Gastrocnemius medialis (tissue), 4 donors: ENCODE measurements at regions not wholly inside any gene's neighbourhood (a gene's known extent, or its start where the extent isn't known, plus 50 kb on each side); places are given as distances from the start of the nearest gene placed in this dataset.
"Not testable (repeated sequence)": the region's sequence is repeated elsewhere in the genome, so short reads cannot be mapped to it uniquely, and the experiment has no call there.

ENCODE experiments used
- ATAC-seq, 2 donors: fragments of 150-250 bp; one replicate each; pipeline ENCODE4 v1.9.1; 2016
- DNase-seq, 2 donors: peaks; one replicate each; pipeline ENCODE4 v3.0.0-alpha.2; 2019
- H3K27ac ChIP-seq, 4 donors: fragments of 200-600 bp; sonication (generic); 1 replicate in 1 of 4; 2 replicates in 3 of 4; pipeline ENCODE4 v1.5.1; 2016 to 2018; ENCODE audit warnings: mild to moderate bottlenecking in 2 of 4, moderate library complexity in 1 of 4
- H3K27me3 ChIP-seq, 3 donors: fragments of 200-600 bp; sonication (generic) in 2 of 3; 1 replicate in 1 of 3; 2 replicates in 2 of 3; pipeline versions ENCODE4 v1.5.1 to v1.6.0; 2016 to 2019; ENCODE audit warnings: mild to moderate bottlenecking in 1 of 3, moderate library complexity in 1 of 3
- H3K36me3 ChIP-seq, 2 donors: fragments of 200-600 bp; sonication (generic) in 1 of 2; one replicate each; pipeline ENCODE4 v1.5.1; 2017 to 2018
- H3K4me1 ChIP-seq, 2 donors: fragments of 200-600 bp; sonication (generic) in 1 of 2; one replicate each; pipeline ENCODE4 v1.5.1; 2016 to 2017; ENCODE audit warnings: mild to moderate bottlenecking in 2 of 2
- H3K4me3 ChIP-seq, 4 donors: fragments of 200-600 bp; sonication (generic) in 3 of 4; 1 replicate in 1 of 4; 2 replicates in 3 of 4; pipeline ENCODE4 v1.5.1; 2016 to 2019; ENCODE audit warnings: mild to moderate bottlenecking in 2 of 4
- H3K9me3 ChIP-seq, 3 donors: fragments of 200-600 bp; sonication (generic) in 2 of 3; 1 replicate in 1 of 3; 2 replicates in 2 of 3; pipeline ENCODE4 v1.5.1; 2016 to 2019
- POLR2A ChIP-seq, 2 donors: fragments of 450-650 bp; IDR thresholded peaks; one replicate each; pipeline ENCODE4 v1.6.1; 2017; ENCODE audit warnings: antibody characterized with exemption in 2 of 2, mild to moderate bottlenecking in 2 of 2, moderate library complexity in 2 of 2
- in situ Hi-C, 4 donors: fragments of 200-750 bp; cut with MboI; loops; one replicate each; pipeline versions ENCODE4 v1.15.0 to v1.8.0; 2017; ENCODE audit warnings: low sequenced_read_pairs in 4 of 4
- intact Hi-C: fragments of 100-400 bp; cut with DNase I; formaldehyde crosslinking; loops from one replicate; pipeline ENCODE4 v1.15.1; 2023; ENCODE audit warnings: low total_unique reads
- TF ChIP-seq, protein P1 (sequence below), 5 experiments: fragments of 450-650 bp in 3 of 5; fragments of 200-600 bp in 2 of 5; sonication (generic) in 2 of 5; IDR thresholded peaks in 4 of 5; conservative IDR thresholded peaks in 1 of 5; 1 replicate in 4 of 5; 2 replicates in 1 of 5; pipeline ENCODE4 v1.5.1; 2016 to 2019; ENCODE audit warnings: antibody characterized with exemption in 5 of 5, mild to moderate bottlenecking in 3 of 5, moderate library complexity in 3 of 5

DNA sequence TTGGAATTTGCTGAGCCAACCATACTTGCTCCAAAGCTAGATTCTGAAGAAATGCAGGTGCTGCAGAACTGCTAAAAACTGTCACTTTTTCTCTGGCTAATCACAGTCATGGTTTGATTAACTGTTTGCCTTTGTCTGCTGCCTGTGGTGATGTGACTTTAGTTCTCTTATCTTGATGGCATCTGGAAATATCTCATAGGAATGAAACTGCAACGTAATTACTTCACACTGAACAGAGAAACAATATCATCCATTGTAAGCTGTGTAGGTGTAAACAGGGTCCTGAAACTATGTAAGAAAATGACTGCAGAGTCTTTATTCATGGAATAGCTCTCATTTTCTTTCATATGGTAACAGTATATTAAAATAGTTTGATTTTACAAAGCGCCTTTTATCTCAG lies 721.9 kb upstream of the HS3ST5 start:
- intact Hi-C loops (no loop called here), in situ Hi-C loops (no loop called here)
- DNase-seq (no peak), ATAC-seq (no peak)
- Histone ChIP-seq H3K27ac (no peak overlapping the region), H3K27me3 (no peaks in the 10 kb centered on the region), H3K36me3 (no peaks in the 10 kb centered on the region), H3K4me1 (no peaks in the 10 kb centered on the region), H3K9me3 (no peaks in the 10 kb centered on the region), H3K4me3 (no peak overlapping the region)
- TF ChIP-seq, protein P1, sequence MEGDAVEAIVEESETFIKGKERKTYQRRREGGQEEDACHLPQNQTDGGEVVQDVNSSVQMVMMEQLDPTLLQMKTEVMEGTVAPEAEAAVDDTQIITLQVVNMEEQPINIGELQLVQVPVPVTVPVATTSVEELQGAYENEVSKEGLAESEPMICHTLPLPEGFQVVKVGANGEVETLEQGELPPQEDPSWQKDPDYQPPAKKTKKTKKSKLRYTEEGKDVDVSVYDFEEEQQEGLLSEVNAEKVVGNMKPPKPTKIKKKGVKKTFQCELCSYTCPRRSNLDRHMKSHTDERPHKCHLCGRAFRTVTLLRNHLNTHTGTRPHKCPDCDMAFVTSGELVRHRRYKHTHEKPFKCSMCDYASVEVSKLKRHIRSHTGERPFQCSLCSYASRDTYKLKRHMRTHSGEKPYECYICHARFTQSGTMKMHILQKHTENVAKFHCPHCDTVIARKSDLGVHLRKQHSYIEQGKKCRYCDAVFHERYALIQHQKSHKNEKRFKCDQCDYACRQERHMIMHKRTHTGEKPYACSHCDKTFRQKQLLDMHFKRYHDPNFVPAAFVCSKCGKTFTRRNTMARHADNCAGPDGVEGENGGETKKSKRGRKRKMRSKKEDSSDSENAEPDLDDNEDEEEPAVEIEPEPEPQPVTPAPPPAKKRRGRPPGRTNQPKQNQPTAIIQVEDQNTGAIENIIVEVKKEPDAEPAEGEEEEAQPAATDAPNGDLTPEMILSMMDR (IDR thresholded peaks at IDR 0.05 in 4 of 5, conservative IDR thresholded peaks at IDR 0.05 in 1 of 5): no peak
- TF ChIP-seq POLR2A (IDR thresholded peaks at IDR 0.05): no peak

DNA sequence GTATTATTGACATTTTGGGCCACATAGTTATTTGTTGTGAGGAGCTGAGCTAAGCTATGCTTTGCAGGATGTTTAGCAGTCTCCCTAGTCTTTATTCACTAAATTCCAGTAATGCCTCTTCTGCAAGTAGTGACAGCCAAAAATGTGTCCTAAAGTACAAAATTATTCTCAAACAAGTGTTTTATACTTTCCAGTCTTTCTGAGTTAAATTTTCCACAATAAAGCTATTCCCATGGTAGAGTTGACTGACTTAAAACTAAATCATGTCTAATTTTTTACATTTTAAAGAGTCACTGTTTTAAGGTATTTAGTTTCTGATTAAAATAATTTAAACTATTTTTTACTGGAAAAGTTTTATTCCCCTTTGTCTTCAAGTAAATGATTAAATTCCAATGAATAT lies 717.8 kb upstream of the HS3ST5 start:
- no peak overlapping the region for H3K27ac ChIP-seq
- H3K4me1 ChIP-seq: no peaks in the 10 kb centered on the region
- H3K27me3 ChIP-seq: no peaks in the 10 kb centered on the region
- no peak for DNase-seq
- no peak overlapping the region for H3K4me3 ChIP-seq
- H3K36me3 ChIP-seq: no peaks in the 10 kb centered on the region
- in situ Hi-C loops (no loop called here), intact Hi-C loops (no loop called here)
- no peak for ATAC-seq
- H3K9me3 ChIP-seq: no peaks in the 10 kb centered on the region
- TF ChIP-seq, protein P1 (IDR thresholded peaks at IDR 0.05 in 4 of 5, conservative IDR thresholded peaks at IDR 0.05 in 1 of 5): no peak
- no peak for TF ChIP-seq POLR2A (IDR thresholded peaks at IDR 0.05)

GRCh38 chr6:115058414-115059211 lies 715.8 kb upstream of the HS3ST5 start:
- Histone ChIP-seq H3K4me1 (no peaks in the 10 kb centered on the region), H3K27me3 (no peaks in the 10 kb centered on the region), H3K36me3 (no peaks in the 10 kb centered on the region), H3K27ac (no peak overlapping the region), H3K4me3 (no peak overlapping the region), H3K9me3 (no peaks in the 10 kb centered on the region)
- in situ Hi-C loops: no loop called here
- no peak for DNase-seq
- ATAC-seq: no peak
- intact Hi-C loops: no loop called here
- no peak for TF ChIP-seq POLR2A (IDR thresholded peaks at IDR 0.05)
- TF ChIP-seq, protein P1 (IDR thresholded peaks at IDR 0.05 in 4 of 5, conservative IDR thresholded peaks at IDR 0.05 in 1 of 5): no peak

DNA sequence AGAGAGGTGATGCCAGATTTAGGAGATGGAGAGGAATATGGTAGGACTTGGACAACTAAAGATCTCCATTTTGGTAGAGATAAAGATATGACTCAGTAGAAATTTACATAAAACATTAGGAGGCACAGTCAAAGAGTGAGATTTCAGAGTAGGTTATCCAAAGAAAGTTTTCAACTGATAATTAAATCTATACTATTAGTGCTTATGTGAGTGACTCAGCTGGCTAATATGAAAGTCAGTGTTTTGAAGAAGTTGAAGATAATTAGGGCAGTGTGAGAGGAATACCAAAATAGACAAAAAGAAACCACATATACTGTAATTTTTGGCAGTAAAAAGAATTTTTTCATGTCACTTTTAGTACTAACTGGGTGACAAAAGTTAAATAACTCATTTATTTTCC lies 712.8 kb upstream of the HS3ST5 start:
- DNase-seq (no peak), ATAC-seq (no peak)
- no peak overlapping the region for H3K4me3 ChIP-seq
- no peaks in the 10 kb centered on the region for H3K27me3 ChIP-seq
- no peak overlapping the region for H3K27ac ChIP-seq
- in situ Hi-C loops: no loop called here
- H3K4me1 ChIP-seq: no peaks in the 10 kb centered on the region
- no peaks in the 10 kb centered on the region for H3K9me3 ChIP-seq
- TF ChIP-seq, protein P1 (IDR thresholded peaks at IDR 0.05 in 4 of 5, conservative IDR thresholded peaks at IDR 0.05 in 1 of 5): no peak
- TF ChIP-seq POLR2A (IDR thresholded peaks at IDR 0.05): no peak
- no peaks in the 10 kb centered on the region for H3K36me3 ChIP-seq
- intact Hi-C loops: no loop called here

DNA sequence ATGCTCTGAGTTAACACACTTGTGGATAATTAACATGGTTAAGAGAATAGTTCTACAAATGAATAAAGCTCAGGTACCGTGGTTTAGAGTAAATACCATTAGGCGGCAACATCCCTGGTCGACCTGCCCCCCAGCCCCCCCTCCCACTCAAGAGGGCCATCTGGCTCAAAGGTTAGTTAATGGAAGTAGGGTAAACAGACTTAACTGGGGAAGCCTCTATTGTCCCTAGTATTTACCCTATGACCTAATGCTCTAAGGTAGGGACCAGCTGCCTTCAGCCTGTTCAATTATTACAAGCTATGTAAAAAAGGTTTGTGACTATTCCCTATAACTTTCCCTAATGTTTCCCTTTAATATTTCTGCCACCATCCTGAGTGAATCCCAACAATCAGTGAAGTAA lies 711.4 kb upstream of the HS3ST5 start:
- H3K4me1 ChIP-seq, H3K4me3 ChIP-seq, ATAC-seq, H3K36me3 ChIP-seq, H3K27ac ChIP-seq, in situ Hi-C loops, H3K9me3 ChIP-seq, H3K27me3 ChIP-seq, intact Hi-C loops, DNase-seq: not testable (repeated sequence)
